Vagina (tissue), 2 donors: ENCODE measurements at regions not wholly inside any gene's neighbourhood (a gene's known extent, or its start where the extent isn't known, plus 50 kb on each side); places are given as distances from the start of the nearest gene placed in this dataset.

Experiments
- DNase-seq, 2 donors: peaks; one replicate each; pipeline ENCODE4 v3.0.0-alpha.2; 2017; ENCODE audit errors: extremely low spot score in 2 of 2
- H3K27ac ChIP-seq: fragments of 200-600 bp; sonication (generic); one replicate; pipeline ENCODE4 v1.5.1; 2019
- H3K27me3 ChIP-seq: fragments of 200-600 bp; sonication (generic); one replicate; pipeline ENCODE4 v1.5.1; 2019
- H3K36me3 ChIP-seq, 2 donors: fragments of 200-600 bp; sonication (generic); one replicate each; pipeline ENCODE4 v1.5.1; 2017 to 2019
- H3K4me1 ChIP-seq: fragments of 200-600 bp; sonication (generic); one replicate; pipeline ENCODE4 v1.5.1; 2019
- H3K4me3 ChIP-seq, 2 donors: fragments of 200-600 bp; sonication (generic); 1 replicate in 1 of 2; 2 replicates in 1 of 2; pipeline ENCODE4 v1.5.1; 2016 to 2019
- H3K9me3 ChIP-seq: fragments of 200-600 bp; sonication (generic); one replicate; pipeline ENCODE4 v1.5.1; 2019
- POLR2A ChIP-seq, 2 donors: fragments of 450-650 bp; IDR thresholded peaks; one replicate each; pipeline ENCODE4 v1.6.1; 2017; ENCODE audit warnings: antibody characterized with exemption in 2 of 2, mild to moderate bottlenecking in 2 of 2, moderate library complexity in 2 of 2
- POLR2AphosphoS5 ChIP-seq, 2 donors: sonication (generic); formaldehyde crosslinking; IDR thresholded peaks; one replicate each; pipeline ENCODE4 v1.9.0; 2017; ENCODE audit warnings: antibody characterized with exemption in 2 of 2, mild to moderate bottlenecking in 2 of 2, low read depth in 1 of 2; ENCODE audit not compliant: insufficient read depth in 1 of 2
- intact Hi-C: fragments of 100-400 bp; cut with DNase I; formaldehyde crosslinking; loops from one replicate; pipeline ENCODE4 v1.15.1; 2023
- TF ChIP-seq, protein P1 (sequence below), 3 experiments: fragments of 450-650 bp in 2 of 3; fragments of 200-600 bp in 1 of 3; sonication (generic) in 1 of 3; IDR thresholded peaks; one replicate each; pipeline ENCODE4 v1.5.1; 2017 to 2019; ENCODE audit warnings: antibody characterized with exemption in 3 of 3, mild to moderate bottlenecking in 2 of 3, moderate library complexity in 2 of 3

DNA sequence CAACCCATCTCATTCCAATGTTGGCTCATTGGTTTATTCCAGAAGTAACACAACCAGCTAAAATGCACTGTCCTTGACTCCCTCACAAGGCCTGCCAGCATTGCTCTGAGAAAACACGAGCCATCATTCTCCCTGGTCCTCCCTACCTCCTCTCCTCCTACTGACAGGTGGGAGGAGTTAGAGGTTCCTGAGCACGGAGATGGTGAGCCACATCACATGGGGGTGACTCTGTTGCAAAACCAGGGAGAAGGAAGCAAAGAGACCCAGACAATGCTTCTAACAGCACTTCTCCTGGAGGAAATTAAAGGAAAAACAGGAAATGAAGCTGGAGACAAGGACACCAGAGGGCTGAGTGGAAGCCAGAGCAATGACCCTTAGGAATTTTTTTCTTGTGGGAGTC, 667.4 kb downstream of the NTRK3 start:
- intact Hi-C loops = no loop called here
- no peaks in the 10 kb centered on the region for H3K4me1 ChIP-seq
- no peak for DNase-seq
- H3K27me3 ChIP-seq = no peaks in the 10 kb centered on the region
- no peaks in the 10 kb centered on the region for H3K36me3 ChIP-seq
- TF ChIP-seq, protein P1, sequence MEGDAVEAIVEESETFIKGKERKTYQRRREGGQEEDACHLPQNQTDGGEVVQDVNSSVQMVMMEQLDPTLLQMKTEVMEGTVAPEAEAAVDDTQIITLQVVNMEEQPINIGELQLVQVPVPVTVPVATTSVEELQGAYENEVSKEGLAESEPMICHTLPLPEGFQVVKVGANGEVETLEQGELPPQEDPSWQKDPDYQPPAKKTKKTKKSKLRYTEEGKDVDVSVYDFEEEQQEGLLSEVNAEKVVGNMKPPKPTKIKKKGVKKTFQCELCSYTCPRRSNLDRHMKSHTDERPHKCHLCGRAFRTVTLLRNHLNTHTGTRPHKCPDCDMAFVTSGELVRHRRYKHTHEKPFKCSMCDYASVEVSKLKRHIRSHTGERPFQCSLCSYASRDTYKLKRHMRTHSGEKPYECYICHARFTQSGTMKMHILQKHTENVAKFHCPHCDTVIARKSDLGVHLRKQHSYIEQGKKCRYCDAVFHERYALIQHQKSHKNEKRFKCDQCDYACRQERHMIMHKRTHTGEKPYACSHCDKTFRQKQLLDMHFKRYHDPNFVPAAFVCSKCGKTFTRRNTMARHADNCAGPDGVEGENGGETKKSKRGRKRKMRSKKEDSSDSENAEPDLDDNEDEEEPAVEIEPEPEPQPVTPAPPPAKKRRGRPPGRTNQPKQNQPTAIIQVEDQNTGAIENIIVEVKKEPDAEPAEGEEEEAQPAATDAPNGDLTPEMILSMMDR (IDR thresholded peaks at IDR 0.05) = no peak
- no peak for TF ChIP-seq POLR2AphosphoS5 (IDR thresholded peaks at IDR 0.05; ENCODE audit: insufficient read depth in 1 of 2, low read depth in 1 of 2)
- TF ChIP-seq POLR2A (IDR thresholded peaks at IDR 0.05) = no peak
- H3K27ac ChIP-seq = no peak overlapping the region
- no peaks in the 10 kb centered on the region for H3K9me3 ChIP-seq
- no peak overlapping the region for H3K4me3 ChIP-seq

DNA sequence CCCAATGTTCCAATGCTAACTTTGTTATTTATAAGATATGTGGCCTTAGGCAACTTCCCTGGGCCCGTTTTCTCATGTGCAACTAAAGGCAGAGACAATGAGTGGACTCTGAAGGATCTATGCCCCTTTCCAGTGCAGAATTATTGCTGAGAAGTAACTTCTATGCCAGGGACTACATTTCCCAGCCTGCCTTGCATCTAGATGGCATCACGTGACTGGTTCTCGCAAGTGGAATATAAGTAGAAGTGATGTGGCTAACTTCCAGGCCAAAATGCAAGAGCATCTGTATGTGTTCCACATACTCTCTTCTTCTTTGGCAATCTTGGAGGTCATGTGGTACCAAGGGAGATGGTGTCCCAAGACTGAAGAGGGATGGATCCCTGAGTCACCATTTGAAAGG, 674.4 kb downstream of the NTRK3 start:
- Histone ChIP-seq H3K9me3 (no peaks in the 10 kb centered on the region), H3K27me3 (no peaks in the 10 kb centered on the region), H3K27ac (no peak overlapping the region), H3K4me1 (no peaks in the 10 kb centered on the region), H3K4me3 (no peak overlapping the region), H3K36me3 (no peaks in the 10 kb centered on the region)
- no peak for TF ChIP-seq POLR2A (IDR thresholded peaks at IDR 0.05)
- no peak for TF ChIP-seq POLR2AphosphoS5 (IDR thresholded peaks at IDR 0.05; ENCODE audit: insufficient read depth in 1 of 2, low read depth in 1 of 2)
- TF ChIP-seq, protein P1 (IDR thresholded peaks at IDR 0.05) = no peak
- intact Hi-C loops = no loop called here
- DNase-seq = no peak

DNA sequence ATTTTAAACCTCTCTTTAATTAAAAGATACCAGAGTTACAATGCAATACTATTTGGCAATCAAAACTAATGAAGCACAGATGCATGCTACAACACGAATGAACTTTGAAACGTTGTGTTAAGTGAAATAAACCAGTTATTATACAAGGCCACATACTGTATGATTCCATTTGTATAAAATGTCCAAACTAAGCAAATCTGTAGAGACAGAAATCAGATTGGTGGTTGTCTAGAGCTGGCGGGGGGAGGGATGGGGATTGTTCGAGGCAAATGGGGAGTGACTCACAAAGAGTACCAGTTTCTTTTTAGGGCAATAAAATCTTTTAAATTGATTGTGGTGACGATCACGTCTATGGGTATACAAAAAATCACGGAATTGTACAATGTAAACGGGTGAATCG, 677.0 kb downstream of the NTRK3 start:
- TF ChIP-seq, protein P1 (IDR thresholded peaks at IDR 0.05) = no peak
- TF ChIP-seq POLR2A (IDR thresholded peaks at IDR 0.05) (no peak), POLR2AphosphoS5 (IDR thresholded peaks at IDR 0.05; ENCODE audit: insufficient read depth in 1 of 2, low read depth in 1 of 2) (no peak)
- no peak overlapping the region for H3K4me3 ChIP-seq
- no peaks in the 10 kb centered on the region for H3K36me3 ChIP-seq
- DNase-seq = no peak
- H3K9me3 ChIP-seq = no peaks in the 10 kb centered on the region
- intact Hi-C loops = no loop called here
- H3K4me1 ChIP-seq = no peaks in the 10 kb centered on the region
- no peak overlapping the region for H3K27ac ChIP-seq
- H3K27me3 ChIP-seq = no peaks in the 10 kb centered on the region

DNA sequence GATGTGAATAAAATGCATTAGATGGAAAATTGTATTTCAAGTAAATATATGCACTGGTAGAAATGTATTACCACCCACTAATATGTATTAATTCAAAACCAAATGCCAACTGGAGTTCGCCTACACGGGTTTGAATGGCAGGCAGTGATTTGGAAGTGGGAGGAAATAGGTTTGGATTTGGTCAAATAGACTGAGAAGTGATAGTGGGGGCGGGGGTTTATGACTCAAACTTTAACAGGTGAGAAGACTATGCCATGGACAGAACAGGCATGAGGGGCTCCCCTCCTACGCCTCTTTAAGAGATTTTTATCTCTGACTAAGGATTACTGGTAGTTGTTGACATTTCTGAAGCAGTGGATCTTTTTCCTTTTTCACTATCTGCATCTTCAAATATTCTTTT, 677.8 kb downstream of the NTRK3 start:
- intact Hi-C loops = no loop called here
- no peak overlapping the region for H3K27ac ChIP-seq
- H3K4me1 ChIP-seq = no peaks in the 10 kb centered on the region
- DNase-seq = no peak
- H3K9me3 ChIP-seq = no peaks in the 10 kb centered on the region
- TF ChIP-seq, protein P1 (IDR thresholded peaks at IDR 0.05) = no peak
- TF ChIP-seq POLR2A (IDR thresholded peaks at IDR 0.05) (no peak), POLR2AphosphoS5 (IDR thresholded peaks at IDR 0.05; ENCODE audit: insufficient read depth in 1 of 2, low read depth in 1 of 2) (no peak)
- H3K27me3 ChIP-seq = no peaks in the 10 kb centered on the region
- H3K36me3 ChIP-seq = no peaks in the 10 kb centered on the region
- H3K4me3 ChIP-seq = no peak overlapping the region

DNA sequence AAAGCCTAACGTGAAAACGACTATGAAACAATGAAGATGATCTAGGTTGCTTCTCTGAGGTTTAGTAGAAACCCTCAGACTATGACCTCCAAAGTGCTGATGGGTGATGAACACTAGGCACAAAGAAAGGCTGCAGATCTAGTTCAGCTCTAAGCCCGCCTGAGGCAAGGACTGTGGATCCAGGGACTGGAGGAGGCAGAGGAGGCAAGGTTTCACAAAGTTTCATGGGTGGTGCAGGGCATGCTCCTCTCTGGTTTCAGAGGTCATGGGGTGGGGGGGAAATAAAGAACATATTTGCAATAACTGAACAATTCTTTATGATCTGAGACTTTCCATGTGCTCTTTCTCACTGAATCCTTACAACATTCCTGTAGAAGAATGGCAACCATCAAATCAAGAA, 679.2 kb downstream of the NTRK3 start:
- no peak overlapping the region for H3K27ac ChIP-seq
- no peaks in the 10 kb centered on the region for H3K9me3 ChIP-seq
- H3K27me3 ChIP-seq = no peaks in the 10 kb centered on the region
- intact Hi-C loops = no loop called here
- H3K4me3 ChIP-seq = no peak overlapping the region
- H3K4me1 ChIP-seq = no peaks in the 10 kb centered on the region
- DNase-seq = no peak
- no peaks in the 10 kb centered on the region for H3K36me3 ChIP-seq
- no peak for TF ChIP-seq POLR2A (IDR thresholded peaks at IDR 0.05)
- TF ChIP-seq, protein P1 (IDR thresholded peaks at IDR 0.05) = no peak
- no peak for TF ChIP-seq POLR2AphosphoS5 (IDR thresholded peaks at IDR 0.05; ENCODE audit: insufficient read depth in 1 of 2, low read depth in 1 of 2)
